GM18502 (cell line): ENCODE measurements at regions not wholly inside any gene's neighbourhood (a gene's known extent, or its start where the extent isn't known, plus 50 kb on each side); places are given as distances from the start of the nearest gene placed in this dataset.

ENCODE experiments used
- ATAC-seq: cut with Tn5 transposase; IDR thresholded peaks from one replicate; pipeline ENCODE4 v1.9.1; 2021; ENCODE audit warnings: mild to moderate bottlenecking; ENCODE audit not compliant: unreplicated experiment, poor library complexity

DNA sequence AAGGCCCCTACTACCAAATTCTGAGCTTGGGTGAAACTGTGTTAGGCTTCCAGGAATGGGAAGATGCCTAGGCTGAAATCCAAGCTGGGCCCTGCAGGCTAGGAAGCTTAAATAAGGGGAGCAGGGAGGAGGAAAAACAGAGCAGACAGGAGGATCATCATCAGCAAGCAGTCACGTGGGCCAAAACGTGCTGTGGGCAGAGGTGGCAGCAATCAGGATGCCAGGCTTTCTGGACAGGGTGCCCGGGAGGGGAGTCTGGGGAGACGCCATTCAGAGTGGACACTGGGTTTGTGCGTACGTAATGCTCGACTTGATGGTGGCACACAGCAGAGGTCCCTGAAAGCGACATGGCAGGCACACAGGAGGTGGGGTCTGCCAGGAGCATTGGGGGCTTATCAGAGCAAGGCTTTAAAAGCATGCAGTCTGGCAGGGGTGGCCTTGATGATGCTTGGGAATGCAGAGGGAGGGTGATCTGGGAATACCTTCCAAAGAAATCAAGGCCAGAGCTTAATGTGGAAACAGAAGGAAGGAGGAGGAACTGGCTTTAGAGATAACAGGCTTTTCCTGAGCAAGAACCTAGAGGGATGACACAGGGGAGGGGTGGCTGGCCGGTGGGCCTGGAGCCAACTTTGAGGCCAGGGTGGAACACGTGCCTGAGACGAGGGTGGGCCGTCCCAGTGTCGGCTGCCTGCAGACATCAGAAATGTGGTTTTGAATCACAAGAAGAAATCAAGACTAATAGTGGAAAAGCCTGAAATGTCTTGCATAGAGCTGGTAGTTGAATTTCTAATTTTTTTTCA, 212.5 kb downstream of the GADD45G start:
- ATAC-seq = no peak

GRCh38 chr9:89820337-89820736, 215.5 kb downstream of the GADD45G start:
- ATAC-seq = no peak

DNA sequence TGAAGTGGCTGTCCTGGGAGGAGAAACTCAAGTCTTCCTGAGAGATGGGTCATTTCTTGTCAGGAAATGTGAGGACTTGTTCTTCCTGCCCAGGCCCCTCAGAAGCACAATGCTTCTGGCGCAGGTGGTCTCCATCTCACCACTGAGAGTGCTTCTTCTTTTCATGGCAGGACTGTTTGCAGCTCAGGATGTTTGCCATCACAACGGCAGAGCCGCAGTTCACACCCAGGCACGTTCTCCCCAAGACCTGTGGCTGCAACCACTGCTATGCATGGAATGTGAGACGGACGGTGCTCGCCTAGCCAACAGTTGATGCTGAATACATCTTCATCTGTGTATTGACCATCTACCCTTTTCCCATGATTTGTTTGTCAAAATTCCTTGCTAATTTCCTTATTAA, 216.3 kb downstream of the GADD45G start:
- ATAC-seq = no peak

GRCh38 chr9:89822996-89823395, 218.2 kb downstream of the GADD45G start:
- no peak for ATAC-seq

DNA sequence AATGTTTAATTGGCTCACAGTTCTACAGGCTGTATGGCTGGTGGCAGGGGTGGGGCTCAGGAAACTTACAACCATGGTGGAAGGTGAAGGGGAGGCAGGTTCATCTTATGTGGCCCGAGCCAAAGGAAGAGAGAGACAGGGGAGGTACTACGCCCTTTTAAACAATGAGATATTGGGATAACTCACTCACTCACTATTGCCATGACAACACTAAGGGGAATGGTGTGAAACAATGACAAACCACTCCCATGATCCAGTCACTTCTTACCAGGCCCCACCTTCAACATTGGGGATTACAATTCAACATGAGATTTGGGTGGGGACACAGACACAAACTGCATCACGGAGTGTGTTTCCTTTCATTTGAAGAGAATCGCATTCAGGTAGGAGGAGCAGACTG, 220.9 kb downstream of the GADD45G start:
- no peak for ATAC-seq

DNA sequence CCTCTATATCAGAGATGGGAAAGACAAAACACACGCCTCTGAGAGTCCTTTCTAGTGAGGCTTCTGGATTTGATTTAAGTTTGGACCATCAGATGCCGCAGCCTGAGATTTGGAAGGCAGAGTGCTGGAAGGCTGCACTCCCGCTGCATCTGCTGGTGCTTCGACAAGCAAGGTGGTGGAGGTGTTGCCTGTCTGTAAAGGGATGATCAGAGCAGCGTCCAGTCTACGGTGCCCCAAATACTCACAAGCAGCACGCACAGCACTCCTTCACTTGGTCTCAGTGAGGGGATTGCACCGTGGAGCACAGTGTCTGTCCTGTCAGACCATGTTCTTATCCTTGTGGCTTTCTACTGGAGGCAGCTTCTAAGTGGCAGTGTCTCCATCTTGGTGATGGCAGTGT, 221.4 kb downstream of the GADD45G start:
- ATAC-seq = no peak

- ATAC-seq = no peak
Observed at GRCh38 chr9:89829346-89829745, 224.5 kb downstream of the GADD45G start.

- ATAC-seq = no peak
Observed at GRCh38 chr9:89835666-89836065, 230.9 kb downstream of the GADD45G start.

DNA sequence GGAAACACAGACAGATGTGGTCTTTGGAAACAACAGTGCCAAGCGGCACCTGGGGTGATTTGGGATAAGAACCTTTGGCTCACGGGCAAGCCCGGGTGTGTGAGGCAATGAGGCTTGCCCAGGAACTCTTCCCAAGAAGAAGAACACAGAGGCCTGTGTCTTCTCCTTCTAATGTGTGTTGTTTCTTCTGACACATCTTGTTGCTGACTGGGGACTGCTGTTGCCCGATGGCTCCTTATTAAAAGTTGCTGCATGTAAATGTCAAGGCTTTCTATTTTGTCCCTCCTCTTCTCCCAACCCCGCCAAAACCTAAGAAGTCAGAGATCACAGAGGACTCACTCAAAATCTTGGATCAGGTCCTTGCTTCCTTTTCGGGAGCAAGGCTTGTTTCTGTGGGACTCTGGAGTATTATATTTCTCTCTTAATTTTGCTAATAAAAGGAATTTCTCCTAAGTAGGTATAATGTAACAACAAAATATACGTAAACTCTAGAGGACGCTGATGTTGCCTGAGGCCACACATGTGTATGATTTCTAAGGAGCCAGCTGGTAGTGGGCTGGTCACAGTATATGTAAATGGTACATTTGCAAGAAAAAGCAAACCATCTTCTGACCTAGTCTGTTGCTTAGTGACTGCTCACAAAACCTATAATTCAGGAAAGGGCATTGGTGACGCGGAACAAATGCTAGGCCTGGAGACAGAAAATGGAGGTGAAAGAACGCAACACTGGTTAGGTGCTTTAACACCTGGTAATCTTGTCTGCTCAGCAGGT, 232.5 kb downstream of the GADD45G start:
- ATAC-seq = no peak

DNA sequence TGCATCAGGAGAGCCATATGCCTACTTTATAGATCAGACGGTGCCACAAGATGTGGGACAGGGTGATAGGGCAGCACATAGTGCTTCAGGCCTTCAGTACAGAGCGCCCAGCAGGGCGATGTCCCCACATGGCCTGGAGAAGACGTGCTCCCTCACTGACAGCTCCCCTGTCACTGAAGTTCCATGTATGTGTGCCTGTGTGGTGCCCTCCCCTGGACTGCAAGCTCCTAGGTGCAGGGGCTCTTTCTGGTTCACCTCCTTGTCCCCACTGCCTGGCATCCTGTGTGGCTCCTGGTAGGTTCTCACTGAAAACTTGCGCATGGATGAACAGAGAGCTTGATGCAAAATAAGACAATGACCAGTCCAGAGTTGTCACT, 233.1 kb downstream of the GADD45G start:
- no peak for ATAC-seq

- ATAC-seq = no peak
Observed at GRCh38 chr9:89838621-89839020, 233.8 kb downstream of the GADD45G start.

- no peak for ATAC-seq
Observed at GRCh38 chr9:89839449-89839848, 234.6 kb downstream of the GADD45G start.

DNA sequence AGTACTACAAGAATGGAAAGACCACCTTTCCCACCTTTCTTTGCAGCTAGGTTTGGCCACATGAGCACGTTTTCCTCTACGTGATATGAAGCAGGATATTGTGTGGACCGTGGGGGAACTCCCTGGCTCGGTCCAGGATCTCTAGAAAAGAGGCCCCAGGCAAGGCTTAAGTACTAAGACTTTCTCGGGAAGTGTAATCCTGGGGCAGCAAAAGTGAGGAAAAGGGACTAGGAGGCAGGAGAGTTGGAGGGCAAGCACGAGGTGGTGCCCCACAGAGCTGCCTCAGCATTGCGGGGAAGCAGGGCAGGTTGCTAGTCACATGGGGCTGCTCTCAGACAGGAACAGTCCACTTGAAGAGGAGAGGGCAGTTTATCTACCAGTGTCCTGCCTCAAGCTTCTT, 235.1 kb downstream of the GADD45G start:
- ATAC-seq = no peak

- no peak for ATAC-seq
Observed at GRCh38 chr9:89841456-89841855, 236.6 kb downstream of the GADD45G start.

GRCh38 chr9:89842267-89842768, 237.5 kb downstream of the GADD45G start:
- no peak for ATAC-seq

DNA sequence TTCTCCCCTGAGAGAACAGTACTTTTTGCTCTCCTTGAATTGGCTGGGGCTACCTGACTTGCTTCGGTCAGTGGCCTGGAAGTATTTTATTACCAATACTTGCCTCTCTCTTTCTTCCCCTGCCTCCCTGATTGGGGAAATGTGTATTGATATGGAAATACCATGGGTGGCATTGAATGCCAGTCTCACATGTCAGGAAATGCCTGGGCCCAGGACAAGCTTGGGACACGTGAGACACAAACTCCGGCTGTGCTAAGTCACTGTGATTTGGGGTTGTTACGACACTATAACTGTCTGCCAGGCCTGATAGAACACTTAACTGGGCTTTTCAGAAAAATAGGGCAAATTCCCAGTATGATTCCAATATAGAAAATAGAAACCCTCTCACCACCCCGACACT, 238.3 kb downstream of the GADD45G start:
- no peak for ATAC-seq

DNA sequence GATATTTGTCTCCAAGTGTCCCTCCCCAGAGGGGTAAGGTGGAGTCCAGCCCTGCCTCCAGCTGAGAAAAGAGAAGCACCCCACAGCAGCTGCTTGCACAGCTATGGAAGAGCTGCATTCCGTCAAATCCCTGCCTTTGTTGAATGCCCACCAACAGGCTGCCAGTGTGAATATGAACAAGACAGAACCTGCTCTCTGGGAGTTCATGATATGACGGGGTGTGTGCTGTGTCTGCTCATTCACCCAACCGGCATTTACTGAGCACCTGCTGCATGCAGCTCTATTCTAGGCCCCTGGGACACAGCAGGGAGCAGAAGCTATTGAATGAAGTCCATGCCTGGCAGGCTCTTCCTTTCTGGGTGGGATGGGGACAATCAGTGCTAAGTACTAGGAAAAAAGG, 238.8 kb downstream of the GADD45G start:
- ATAC-seq = no peak

DNA sequence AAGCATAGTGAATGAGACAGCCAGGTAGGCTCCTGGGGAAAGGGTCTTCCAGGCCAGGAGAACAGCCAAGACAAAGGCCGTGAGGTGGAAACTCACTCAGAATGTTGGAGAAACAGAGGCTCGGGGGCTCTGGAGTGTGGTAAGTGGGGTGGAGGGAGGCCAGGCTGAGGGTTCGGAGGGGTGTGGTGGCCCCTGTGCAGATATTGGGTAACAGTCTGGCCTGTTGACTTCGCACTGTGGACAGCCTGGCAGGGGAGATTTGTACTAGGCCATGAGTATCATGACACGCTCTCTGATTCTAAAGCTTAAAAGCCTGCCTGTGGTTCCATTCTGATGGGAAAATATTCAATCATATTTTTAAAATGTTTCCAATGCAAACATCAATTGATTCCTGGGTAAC, 239.3 kb downstream of the GADD45G start:
- ATAC-seq = no peak

- no peak for ATAC-seq
Observed at GRCh38 chr9:89844535-89844934, 239.7 kb downstream of the GADD45G start.

GRCh38 chr9:89845321-89845720, 240.5 kb downstream of the GADD45G start:
- ATAC-seq = no peak

DNA sequence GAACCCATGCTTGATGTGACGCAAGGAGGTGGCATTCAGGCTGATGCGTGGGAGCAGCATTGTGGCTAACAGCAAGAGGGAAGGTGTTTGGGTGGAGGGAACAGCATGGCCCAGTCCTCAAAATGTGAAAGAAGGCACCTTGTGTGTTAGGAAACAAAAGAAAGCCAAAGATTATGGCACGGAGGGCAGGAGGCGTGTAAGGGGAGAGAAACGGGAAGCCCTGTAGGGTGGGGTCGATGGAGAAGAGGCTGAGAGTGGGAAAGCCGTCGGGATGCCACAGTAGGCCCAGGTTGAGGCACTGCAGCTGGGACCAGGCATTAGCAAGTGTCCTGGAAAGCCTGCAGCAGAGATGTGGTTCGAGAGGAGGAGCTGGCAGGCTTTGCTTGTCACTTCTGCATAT, 241.1 kb downstream of the GADD45G start:
- no peak for ATAC-seq
